ENCODE measurements at regions not wholly inside any gene's neighbourhood (a gene's known extent, or its start where the extent isn't known, plus 50 kb on each side); places are given as distances from the start of the nearest gene placed in this dataset.
A peak's percentile ranks its signal among the peaks of the same experiment; 100 is the strongest.

GRCh38 chr16:17970816-17971331 is 365.7 kb downstream of the NPIPA8 start:
- no peaks in the 10 kb centered on the region for H3K4me1 ChIP-seq
- TF ChIP-seq POLR2A (IDR thresholded peaks at IDR 0.05) (no peak), POLR2AphosphoS5 (IDR thresholded peaks at IDR 0.05) (peak in 1 of 3 donors; percentile 29), CTCF (IDR thresholded peaks at IDR 0.05) (no peak)
- no peaks in the 10 kb centered on the region for H3K27me3 ChIP-seq
- intact Hi-C loops (cut with DNase I; ENCODE audit: low total_unique reads): no loop called here
- peak overlapping the region in 1 of 2 donors; percentile 80 for H3K27ac ChIP-seq
- no peak for DNase-seq (ENCODE audit: low spot score in 2 of 2)
- no peaks in the 10 kb centered on the region for H3K36me3 ChIP-seq
- H3K9me3 ChIP-seq: peaks cover 0 to 9% of the 10 kb centered on the region in 2 donors
- no peak overlapping the region for H3K4me3 ChIP-seq

- TF ChIP-seq POLR2A (IDR thresholded peaks at IDR 0.05) (no peak), POLR2AphosphoS5 (IDR thresholded peaks at IDR 0.05) (no peak), CTCF (IDR thresholded peaks at IDR 0.05) (no peak)
- no peaks in the 10 kb centered on the region for H3K27me3 ChIP-seq
- no peaks in the 10 kb centered on the region for H3K4me1 ChIP-seq
- intact Hi-C loops (cut with DNase I; ENCODE audit: low total_unique reads): no loop called here
- peak overlapping the region in 1 of 2 donors; percentile 80 for H3K27ac ChIP-seq
- no peak overlapping the region for H3K4me3 ChIP-seq
- DNase-seq (ENCODE audit: low spot score in 2 of 2): no peak
- no peaks in the 10 kb centered on the region for H3K36me3 ChIP-seq
- peaks cover 0 to 9% of the 10 kb centered on the region in 2 donors for H3K9me3 ChIP-seq
Observed at GRCh38 chr16:17970157-17970765, 366.3 kb downstream of the NPIPA8 start.

DNA sequence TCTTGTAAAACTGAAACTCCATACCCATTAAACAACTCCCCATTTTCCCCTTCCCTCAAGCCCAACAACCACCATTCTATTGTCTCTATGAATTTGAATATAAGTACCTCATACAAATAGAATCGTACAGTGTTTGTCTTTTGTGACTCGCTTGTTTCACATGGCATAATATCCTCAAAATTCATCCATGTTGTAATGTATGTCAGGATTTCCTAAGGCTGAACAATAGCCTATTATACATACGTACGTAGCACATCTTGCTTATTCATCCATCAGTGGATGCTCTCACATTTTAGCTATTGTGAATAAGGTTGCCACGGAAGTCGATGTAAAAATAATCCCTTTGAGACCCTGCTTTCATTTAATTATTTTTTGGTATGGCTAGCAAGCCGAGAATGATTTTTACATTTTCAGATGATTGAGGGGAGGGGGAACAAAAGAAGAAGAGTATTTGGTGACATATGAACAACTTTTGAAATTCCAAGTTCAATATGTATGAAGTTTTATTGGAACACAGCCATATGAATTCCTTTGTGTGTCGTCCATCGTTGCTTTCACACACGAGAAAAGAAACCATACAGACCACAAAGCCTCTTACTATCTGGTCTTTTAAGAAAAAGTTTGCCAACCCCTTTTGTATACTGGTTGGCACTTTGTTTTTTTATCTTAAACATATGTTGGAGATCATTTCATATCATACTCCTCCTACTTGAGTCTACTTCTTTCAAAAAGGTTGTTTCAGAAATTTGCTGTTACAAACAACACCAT is 371.2 kb downstream of the NPIPA8 start:
- H3K9me3 ChIP-seq: peaks cover 0 to 9% of the 10 kb centered on the region in 2 donors
- H3K36me3 ChIP-seq: no peaks in the 10 kb centered on the region
- H3K27ac ChIP-seq: no peak overlapping the region
- intact Hi-C loops (cut with DNase I; ENCODE audit: low total_unique reads): no loop called here
- no peak overlapping the region for H3K4me3 ChIP-seq
- DNase-seq (ENCODE audit: low spot score in 2 of 2): no peak
- TF ChIP-seq CTCF (IDR thresholded peaks at IDR 0.05): no peak
- TF ChIP-seq POLR2AphosphoS5 (IDR thresholded peaks at IDR 0.05): no peak
- TF ChIP-seq POLR2A (IDR thresholded peaks at IDR 0.05): no peak
- H3K4me1 ChIP-seq: no peaks in the 10 kb centered on the region
- H3K27me3 ChIP-seq: no peaks in the 10 kb centered on the region

- no peak for DNase-seq (ENCODE audit: low spot score in 2 of 2)
- H3K4me1 ChIP-seq: no peaks in the 10 kb centered on the region
- H3K36me3 ChIP-seq: no peaks in the 10 kb centered on the region
- no peaks in the 10 kb centered on the region for H3K27me3 ChIP-seq
- TF ChIP-seq CTCF (IDR thresholded peaks at IDR 0.05): no peak
- no peak for TF ChIP-seq POLR2AphosphoS5 (IDR thresholded peaks at IDR 0.05)
- TF ChIP-seq POLR2A (IDR thresholded peaks at IDR 0.05): no peak
- intact Hi-C loops (cut with DNase I; ENCODE audit: low total_unique reads): no loop called here
- peaks cover 0 to 9% of the 10 kb centered on the region in 2 donors for H3K9me3 ChIP-seq
- H3K27ac ChIP-seq: peak overlapping the region in 1 of 2 donors; percentile 25
- no peak overlapping the region for H3K4me3 ChIP-seq
Observed at GRCh38 chr16:17964196-17964595, 372.3 kb downstream of the NPIPA8 start.

All from breast epithelium (tissue), 4 donors.